Kidney epithelial cell (primary cell): ENCODE measurements at regions not wholly inside any gene's neighbourhood (a gene's known extent, or its start where the extent isn't known, plus 50 kb on each side); places are given as distances from the start of the nearest gene placed in this dataset.

Experiments used
- DNase-seq: peaks from one replicate; pipeline ENCODE4 v3.0.0-alpha.2; 2010; ENCODE audit warnings: low read depth
- H3K27me3 ChIP-seq: 2 replicates; pipeline ENCODE4 v1.6.0; 2011; ENCODE audit warnings: low read length; ENCODE audit not compliant: control insufficient read depth, insufficient read depth
- H3K36me3 ChIP-seq: 2 replicates; pipeline ENCODE4 v1.5.1; 2011; ENCODE audit warnings: low read length; ENCODE audit not compliant: control insufficient read depth, insufficient read depth
- H3K4me3 ChIP-seq: 2 replicates; pipeline ENCODE4 v1.5.1; 2011; ENCODE audit warnings: low read depth, mild to moderate bottlenecking, control low read depth, low read length
- TF ChIP-seq, protein P1 (sequence below): IDR thresholded peaks from 2 replicates; pipeline ENCODE4 v1.5.1; 2011; ENCODE audit warnings: mild to moderate bottlenecking, moderate library complexity, low read length, control low read depth, inconsistent platforms; ENCODE audit not compliant: insufficient read depth, poor library complexity, severe bottlenecking

DNA sequence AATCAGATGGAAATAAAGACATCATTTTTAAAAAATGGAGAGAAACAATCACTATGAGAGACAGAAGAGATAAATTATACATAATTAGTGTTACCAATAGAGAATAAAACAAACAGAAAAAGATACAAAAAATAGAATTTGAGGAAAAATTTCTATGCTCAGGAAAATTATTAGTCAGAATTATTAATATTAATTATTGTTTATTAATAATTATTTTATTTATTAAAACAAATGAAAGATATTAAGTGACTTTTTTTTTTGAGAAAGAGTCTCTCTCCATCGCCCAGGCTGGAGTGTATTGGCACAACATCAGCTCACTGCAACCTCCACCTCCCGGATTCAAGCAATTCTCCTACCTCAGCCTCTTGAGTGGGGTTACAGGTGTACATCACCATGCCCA, 299.8 kb upstream of the NR5A2 start:
- TF ChIP-seq, protein P1, sequence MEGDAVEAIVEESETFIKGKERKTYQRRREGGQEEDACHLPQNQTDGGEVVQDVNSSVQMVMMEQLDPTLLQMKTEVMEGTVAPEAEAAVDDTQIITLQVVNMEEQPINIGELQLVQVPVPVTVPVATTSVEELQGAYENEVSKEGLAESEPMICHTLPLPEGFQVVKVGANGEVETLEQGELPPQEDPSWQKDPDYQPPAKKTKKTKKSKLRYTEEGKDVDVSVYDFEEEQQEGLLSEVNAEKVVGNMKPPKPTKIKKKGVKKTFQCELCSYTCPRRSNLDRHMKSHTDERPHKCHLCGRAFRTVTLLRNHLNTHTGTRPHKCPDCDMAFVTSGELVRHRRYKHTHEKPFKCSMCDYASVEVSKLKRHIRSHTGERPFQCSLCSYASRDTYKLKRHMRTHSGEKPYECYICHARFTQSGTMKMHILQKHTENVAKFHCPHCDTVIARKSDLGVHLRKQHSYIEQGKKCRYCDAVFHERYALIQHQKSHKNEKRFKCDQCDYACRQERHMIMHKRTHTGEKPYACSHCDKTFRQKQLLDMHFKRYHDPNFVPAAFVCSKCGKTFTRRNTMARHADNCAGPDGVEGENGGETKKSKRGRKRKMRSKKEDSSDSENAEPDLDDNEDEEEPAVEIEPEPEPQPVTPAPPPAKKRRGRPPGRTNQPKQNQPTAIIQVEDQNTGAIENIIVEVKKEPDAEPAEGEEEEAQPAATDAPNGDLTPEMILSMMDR = no peak
- no peak overlapping the region for H3K4me3 ChIP-seq
- no peaks in the 10 kb centered on the region for H3K36me3 ChIP-seq
- no peaks in the 10 kb centered on the region for H3K27me3 ChIP-seq
- no peak for DNase-seq

DNA sequence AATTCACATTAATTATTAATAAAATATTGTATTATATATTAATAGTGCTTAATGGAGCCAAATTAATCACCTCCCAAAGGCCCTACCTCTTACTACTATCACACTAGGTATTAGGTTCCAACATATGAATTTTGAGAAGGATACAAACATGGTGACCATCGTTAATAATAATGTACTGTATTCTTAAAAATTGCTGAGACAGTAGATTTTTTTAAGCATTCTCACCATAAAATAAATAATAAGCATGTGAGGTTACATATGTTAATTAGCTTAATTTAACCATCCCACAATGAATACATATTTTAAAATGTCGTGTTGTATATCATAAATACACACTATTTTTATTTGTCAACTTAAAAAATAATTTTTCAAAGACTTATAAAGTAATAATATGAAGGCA, 299.2 kb upstream of the NR5A2 start:
- H3K4me3 ChIP-seq = no peak overlapping the region
- TF ChIP-seq, protein P1 = no peak
- no peak for DNase-seq

DNA sequence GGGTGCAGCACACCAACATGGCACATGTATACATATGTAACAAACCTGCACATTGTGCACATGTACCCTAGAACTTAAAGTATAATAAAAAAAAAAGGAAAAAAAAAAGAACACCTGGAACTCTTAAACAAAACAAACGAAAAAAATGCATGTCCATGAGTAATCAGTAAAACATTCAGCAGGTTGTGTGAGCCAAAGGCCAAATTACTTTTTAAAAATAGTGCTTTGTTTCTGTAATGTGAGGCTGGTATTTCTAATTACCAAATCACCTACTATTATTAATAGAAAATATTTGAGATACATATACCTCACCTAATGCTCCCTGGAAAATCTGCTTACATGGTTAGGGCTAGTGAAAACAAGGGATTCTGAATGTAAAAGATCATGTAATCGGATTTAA, 294.4 kb upstream of the NR5A2 start:
- H3K4me3 ChIP-seq = no peak overlapping the region
- no peaks in the 10 kb centered on the region for H3K27me3 ChIP-seq
- peak; percentile 19 for DNase-seq
- no peaks in the 10 kb centered on the region for H3K36me3 ChIP-seq
- TF ChIP-seq, protein P1 = no peak

More for the DNA sequence above, 299.2 kb upstream of the NR5A2 start:
- Histone ChIP-seq H3K27me3 (no peaks in the 10 kb centered on the region), H3K36me3 (no peaks in the 10 kb centered on the region)

DNA sequence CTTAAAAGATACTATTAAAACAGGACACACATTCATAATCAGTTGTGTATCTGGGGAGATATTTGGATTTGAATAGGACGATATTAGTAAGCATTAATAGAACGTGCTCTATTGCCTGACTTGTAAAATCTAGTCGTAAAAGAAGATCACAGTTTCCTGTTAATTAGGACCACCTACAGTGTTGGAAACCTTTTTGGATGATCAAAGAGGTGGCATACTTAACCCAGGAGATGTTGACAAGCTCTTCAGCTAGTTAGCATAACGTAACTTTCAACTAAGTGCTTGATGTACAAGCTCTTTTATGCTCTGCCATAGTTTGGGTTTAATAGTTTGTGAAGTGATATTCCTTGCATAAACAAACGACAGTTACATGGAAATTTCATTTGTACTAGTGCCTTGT, 293.3 kb upstream of the NR5A2 start:
- DNase-seq = no peak
- Histone ChIP-seq H3K27me3 (no peaks in the 10 kb centered on the region), H3K4me3 (no peak overlapping the region), H3K36me3 (no peaks in the 10 kb centered on the region)
- TF ChIP-seq, protein P1 = no peak

DNA sequence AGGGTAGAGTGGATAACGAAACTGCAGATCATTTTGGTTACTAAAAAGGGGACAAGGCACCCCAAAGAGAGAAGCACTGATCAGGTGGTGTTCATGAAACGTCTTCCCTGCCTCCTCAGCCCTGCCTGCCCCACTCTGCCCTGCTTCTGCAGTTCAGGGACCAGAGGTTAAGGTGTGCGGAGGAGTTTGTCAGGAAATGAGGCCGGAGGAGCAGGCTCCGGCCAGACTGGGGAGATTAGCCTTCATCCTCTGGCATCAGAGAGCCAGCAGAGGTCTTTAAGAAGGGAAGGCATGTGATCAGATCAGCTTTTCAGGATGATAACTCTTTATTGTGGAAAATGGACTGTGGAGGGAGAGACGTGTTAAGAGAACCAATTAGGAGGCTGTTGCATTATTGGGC, 291.9 kb upstream of the NR5A2 start:
- no peaks in the 10 kb centered on the region for H3K36me3 ChIP-seq

DNA sequence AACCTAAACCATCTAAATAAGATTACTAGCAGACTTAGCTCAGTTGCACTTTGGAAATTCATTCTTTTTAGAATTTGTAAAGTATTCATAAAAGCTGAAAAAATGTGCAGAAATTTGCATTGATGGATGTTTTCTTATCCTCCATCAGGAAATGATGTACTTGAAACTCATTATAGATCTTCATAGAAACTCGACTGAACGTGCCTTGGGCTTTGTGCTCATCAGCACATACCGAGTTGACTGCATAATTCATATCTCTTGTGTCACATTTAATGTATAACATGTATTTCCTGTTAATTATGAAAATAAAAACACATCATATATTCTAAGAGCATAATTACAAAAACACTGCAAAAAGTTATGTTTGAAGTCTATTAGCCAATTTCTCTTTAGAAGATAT, 290.9 kb upstream of the NR5A2 start:
- no peaks in the 10 kb centered on the region for H3K36me3 ChIP-seq
- H3K4me3 ChIP-seq = no peak overlapping the region
- no peaks in the 10 kb centered on the region for H3K27me3 ChIP-seq
- TF ChIP-seq, protein P1 = no peak
- no peak for DNase-seq

More for the DNA sequence above, 291.9 kb upstream of the NR5A2 start:
- TF ChIP-seq, protein P1 = no peak
- DNase-seq = no peak
- no peak overlapping the region for H3K4me3 ChIP-seq
- H3K27me3 ChIP-seq = no peaks in the 10 kb centered on the region
